ENCODE measurements at regions not wholly inside any gene's neighbourhood (a gene's known extent, or its start where the extent isn't known, plus 50 kb on each side); places are given as distances from the start of the nearest gene placed in this dataset.

DNA sequence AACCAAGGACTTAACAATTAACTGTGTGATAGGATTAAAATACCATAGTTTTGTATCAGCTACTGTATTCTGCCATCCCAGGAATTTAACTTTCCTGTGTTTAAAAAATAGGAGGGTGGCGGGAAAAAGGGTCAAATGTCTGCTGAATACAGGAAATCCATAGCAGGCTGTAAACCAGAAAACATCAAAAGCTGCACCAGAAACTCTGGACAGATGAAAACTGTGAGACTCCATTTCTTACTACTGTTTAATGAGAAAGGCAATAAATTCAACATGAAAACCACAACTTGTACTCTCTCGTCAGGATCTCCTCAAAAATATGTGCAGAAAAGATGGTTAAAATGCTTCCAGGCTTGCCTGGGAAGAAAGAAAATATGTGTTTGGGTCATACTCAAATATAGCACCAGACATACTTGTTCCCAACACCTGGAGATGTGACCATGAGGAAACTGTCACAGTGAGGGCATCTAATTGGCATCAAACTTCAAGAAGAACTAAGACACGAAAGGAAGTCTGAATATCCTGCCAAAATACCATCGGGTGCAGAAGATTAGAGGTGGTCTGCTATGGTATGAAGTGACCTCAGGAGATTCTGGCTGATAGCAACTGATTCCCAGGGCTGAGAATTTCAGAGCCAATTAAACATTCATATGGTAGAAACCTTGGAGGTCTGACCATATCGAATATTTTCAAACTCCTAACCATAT lies 164.7 kb upstream of the TARS1 start:
- Histone ChIP-seq H3K27ac (no peak overlapping the region), H3K4me1 (no peaks in the 10 kb centered on the region), H3K9me3 (no peaks in the 10 kb centered on the region), H3K36me3 (no peaks in the 10 kb centered on the region), H3K4me3 (no peak overlapping the region), H3K27me3 (no peaks in the 10 kb centered on the region), H3K9ac (ENCODE audit: low read depth in 2 of 2, low read length in 2 of 2) (no peak overlapping the region)
- TF ChIP-seq, protein P1, sequence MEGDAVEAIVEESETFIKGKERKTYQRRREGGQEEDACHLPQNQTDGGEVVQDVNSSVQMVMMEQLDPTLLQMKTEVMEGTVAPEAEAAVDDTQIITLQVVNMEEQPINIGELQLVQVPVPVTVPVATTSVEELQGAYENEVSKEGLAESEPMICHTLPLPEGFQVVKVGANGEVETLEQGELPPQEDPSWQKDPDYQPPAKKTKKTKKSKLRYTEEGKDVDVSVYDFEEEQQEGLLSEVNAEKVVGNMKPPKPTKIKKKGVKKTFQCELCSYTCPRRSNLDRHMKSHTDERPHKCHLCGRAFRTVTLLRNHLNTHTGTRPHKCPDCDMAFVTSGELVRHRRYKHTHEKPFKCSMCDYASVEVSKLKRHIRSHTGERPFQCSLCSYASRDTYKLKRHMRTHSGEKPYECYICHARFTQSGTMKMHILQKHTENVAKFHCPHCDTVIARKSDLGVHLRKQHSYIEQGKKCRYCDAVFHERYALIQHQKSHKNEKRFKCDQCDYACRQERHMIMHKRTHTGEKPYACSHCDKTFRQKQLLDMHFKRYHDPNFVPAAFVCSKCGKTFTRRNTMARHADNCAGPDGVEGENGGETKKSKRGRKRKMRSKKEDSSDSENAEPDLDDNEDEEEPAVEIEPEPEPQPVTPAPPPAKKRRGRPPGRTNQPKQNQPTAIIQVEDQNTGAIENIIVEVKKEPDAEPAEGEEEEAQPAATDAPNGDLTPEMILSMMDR (IDR thresholded peaks at IDR 0.05): no peak
- DNase-seq: no peak
- intact Hi-C loops (cut with DNase I): no loop called here

DNA sequence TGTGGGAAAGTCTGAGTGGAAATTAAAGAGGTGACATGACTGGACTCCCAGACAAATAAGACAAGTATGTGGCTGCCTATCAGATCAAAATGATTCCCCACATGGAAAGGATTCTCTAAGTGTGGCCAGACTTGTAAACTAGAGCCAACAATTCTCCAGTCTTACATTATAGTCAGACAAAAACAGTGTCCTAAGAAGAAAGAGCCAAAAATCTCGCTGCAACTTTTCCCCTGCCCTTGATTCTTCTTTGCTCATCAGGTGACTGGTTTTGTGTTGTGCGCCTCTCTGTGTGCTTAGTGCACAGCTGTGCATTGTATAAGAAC lies 164.2 kb upstream of the TARS1 start:
- no peak for DNase-seq
- no peak overlapping the region for H3K9ac ChIP-seq (ENCODE audit: low read depth in 2 of 2, low read length in 2 of 2)
- TF ChIP-seq, protein P1 (IDR thresholded peaks at IDR 0.05): no peak
- H3K27ac ChIP-seq: no peak overlapping the region
- H3K27me3 ChIP-seq: no peaks in the 10 kb centered on the region
- H3K4me3 ChIP-seq: no peak overlapping the region
- H3K4me1 ChIP-seq: no peaks in the 10 kb centered on the region
- no peaks in the 10 kb centered on the region for H3K9me3 ChIP-seq
- intact Hi-C loops (cut with DNase I): no loop called here
- H3K36me3 ChIP-seq: no peaks in the 10 kb centered on the region

DNA sequence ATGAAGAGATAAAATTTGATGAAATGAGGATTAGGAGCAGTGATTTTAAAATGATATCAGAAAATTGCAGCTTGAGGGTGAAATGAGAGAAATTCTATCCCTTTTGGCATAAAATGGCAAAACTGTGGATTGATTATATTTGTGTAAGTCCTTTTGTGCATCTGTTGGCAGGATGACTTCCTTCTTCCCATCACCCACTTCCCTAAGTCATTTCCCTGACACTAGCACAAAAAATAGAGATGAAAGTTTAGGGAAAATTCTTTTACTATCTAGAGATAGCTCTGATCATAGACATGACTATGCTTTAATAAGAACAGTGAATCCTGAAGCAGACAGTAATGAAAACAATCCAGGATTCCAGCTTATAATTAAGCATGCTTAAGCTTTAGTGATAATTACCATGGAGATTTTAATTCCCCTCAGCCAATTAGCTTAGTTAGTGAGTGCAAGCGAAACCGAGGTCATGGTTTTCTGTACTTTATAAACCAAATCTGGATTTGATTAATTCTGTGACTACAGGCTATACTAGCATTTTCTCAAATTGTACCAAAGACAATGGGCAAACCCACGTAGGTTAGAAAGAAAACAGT lies 163.6 kb upstream of the TARS1 start:
- H3K27ac ChIP-seq: no peak overlapping the region
- TF ChIP-seq, protein P1 (IDR thresholded peaks at IDR 0.05): no peak
- H3K4me1 ChIP-seq: no peaks in the 10 kb centered on the region
- no peaks in the 10 kb centered on the region for H3K9me3 ChIP-seq
- H3K4me3 ChIP-seq: no peak overlapping the region
- no peak overlapping the region for H3K9ac ChIP-seq (ENCODE audit: low read depth in 2 of 2, low read length in 2 of 2)
- intact Hi-C loops (cut with DNase I): no loop called here
- H3K36me3 ChIP-seq: no peaks in the 10 kb centered on the region
- no peak for DNase-seq
- H3K27me3 ChIP-seq: no peaks in the 10 kb centered on the region

DNA sequence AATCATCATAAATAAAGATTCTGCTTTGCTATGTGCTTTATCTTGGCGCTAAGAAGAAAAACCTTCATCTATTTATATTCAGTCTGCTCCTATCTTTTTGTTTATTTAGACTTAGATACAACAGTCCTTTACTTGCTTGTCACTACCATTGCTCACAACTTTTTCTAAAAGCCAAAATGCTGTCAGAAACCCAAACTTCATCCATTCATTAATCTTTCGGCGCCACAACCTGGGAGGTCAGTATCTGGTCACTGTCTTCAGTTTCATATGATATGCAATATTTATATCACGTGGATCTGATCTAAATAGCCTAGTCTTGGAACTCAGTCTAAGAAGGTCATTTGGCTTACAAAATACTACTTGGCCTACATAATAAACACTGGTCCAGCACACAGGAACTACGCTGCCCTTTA lies 159.3 kb upstream of the TARS1 start:
- H3K36me3 ChIP-seq: no peaks in the 10 kb centered on the region

DNA sequence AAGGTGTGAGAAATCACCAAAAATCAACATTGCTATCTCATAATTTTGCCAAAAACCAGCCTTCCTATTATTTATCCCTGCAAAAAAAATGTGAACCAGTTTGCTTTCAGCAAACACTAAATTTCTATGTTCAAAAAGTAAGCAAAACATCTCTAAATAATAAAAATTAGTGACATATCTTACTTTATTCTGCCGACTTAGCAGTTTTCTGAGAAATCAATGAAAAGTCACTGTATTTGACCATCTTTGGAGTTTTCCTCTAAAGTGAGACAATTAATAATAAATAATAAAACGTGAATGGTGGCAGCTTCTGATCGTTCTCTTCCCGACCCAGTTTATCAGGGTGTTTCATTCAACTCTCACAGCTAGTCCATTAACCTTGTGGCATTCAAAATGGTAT lies 158.6 kb upstream of the TARS1 start:
- Histone ChIP-seq H3K4me3 (no peak overlapping the region), H3K9ac (ENCODE audit: low read depth in 2 of 2, low read length in 2 of 2) (no peak overlapping the region), H3K27ac (no peak overlapping the region), H3K4me1 (no peaks in the 10 kb centered on the region), H3K36me3 (no peaks in the 10 kb centered on the region), H3K9me3 (no peaks in the 10 kb centered on the region), H3K27me3 (no peaks in the 10 kb centered on the region)
- intact Hi-C loops (cut with DNase I): no loop called here
- TF ChIP-seq, protein P1 (IDR thresholded peaks at IDR 0.05): no peak
- no peak for DNase-seq

More for the DNA sequence above, 159.3 kb upstream of the TARS1 start:
- no peak for DNase-seq
- Histone ChIP-seq H3K4me1 (no peaks in the 10 kb centered on the region), H3K9me3 (no peaks in the 10 kb centered on the region), H3K27ac (no peak overlapping the region), H3K27me3 (no peaks in the 10 kb centered on the region), H3K9ac (ENCODE audit: low read depth in 2 of 2, low read length in 2 of 2) (no peak overlapping the region), H3K4me3 (no peak overlapping the region)
- intact Hi-C loops (cut with DNase I): no loop called here
- TF ChIP-seq, protein P1 (IDR thresholded peaks at IDR 0.05): no peak

Measured in colonic mucosa (tissue), 4 donors.